Fibroblast of lung (primary cell): ENCODE measurements at regions not wholly inside any gene's neighbourhood (a gene's known extent, or its start where the extent isn't known, plus 50 kb on each side); places are given as distances from the start of the nearest gene placed in this dataset.

Experiments
- DNase-seq, 2 donors: peaks; one replicate each; pipeline versions ENCODE4 v3.0.0 to v3.0.0-alpha.2; 2010; ENCODE audit warnings: low read depth in 2 of 2
- H2AFZ ChIP-seq: 2 replicates; pipeline ENCODE4 v1.5.1; 2012; ENCODE audit warnings: low read length, control low read depth, inconsistent platforms
- H3K27ac ChIP-seq: 2 replicates; pipeline ENCODE4 v1.5.1; 2011; ENCODE audit warnings: low read length, control low read depth; ENCODE audit not compliant: insufficient read depth
- H3K27me3 ChIP-seq: 2 replicates; pipeline ENCODE4 v1.5.1; 2011; ENCODE audit warnings: mild to moderate bottlenecking, low read length; ENCODE audit not compliant: control insufficient read depth, insufficient read depth
- H3K36me3 ChIP-seq: 2 replicates; pipeline ENCODE4 v1.5.1; 2011; ENCODE audit warnings: low read length; ENCODE audit not compliant: control insufficient read depth, insufficient read depth
- H3K4me1 ChIP-seq: 2 replicates; pipeline ENCODE4 v1.5.1; 2011; ENCODE audit warnings: low read length; ENCODE audit not compliant: control insufficient read depth, insufficient read depth; ENCODE audit errors: extremely low read depth
- H3K4me2 ChIP-seq: 2 replicates; pipeline ENCODE4 v1.5.1; 2011; ENCODE audit warnings: low read length, control low read depth; ENCODE audit not compliant: insufficient read depth; ENCODE audit errors: extremely low read depth
- H3K4me3 ChIP-seq, 4 experiments: fragments of 200-600 bp in 1 of 4; sonication (generic) in 1 of 4; replicated peaks in 1 of 4; 2 replicates each; pipeline ENCODE4 v1.5.1; 2011 to 2016; ENCODE audit warnings: low read length in 4 of 4, low read depth in 3 of 4, mild to moderate bottlenecking in 3 of 4, control low read depth in 2 of 4, inconsistent platforms in 1 of 4, mixed read lengths in 1 of 4; ENCODE audit not compliant: insufficient read depth in 1 of 4; ENCODE audit errors: control extremely low read depth in 1 of 4
- H3K79me2 ChIP-seq: 2 replicates; pipeline ENCODE4 v1.5.1; 2012; ENCODE audit warnings: mild to moderate bottlenecking, low read length, inconsistent platforms; ENCODE audit not compliant: control insufficient read depth, insufficient read depth
- H3K9ac ChIP-seq: 2 replicates; pipeline ENCODE4 v1.5.1; 2011; ENCODE audit warnings: mild to moderate bottlenecking, low read length, control low read depth; ENCODE audit not compliant: insufficient read depth
- H3K9me3 ChIP-seq: 2 replicates; pipeline ENCODE4 v1.5.1; 2012; ENCODE audit warnings: low read depth, low read length; ENCODE audit not compliant: control insufficient read depth, insufficient read depth
- H4K20me1 ChIP-seq: 2 replicates; pipeline ENCODE4 v1.5.1; 2011; ENCODE audit warnings: low read length; ENCODE audit not compliant: control insufficient read depth, insufficient read depth; ENCODE audit errors: extremely low read depth
- EZH2 ChIP-seq: IDR thresholded peaks from 2 replicates; pipeline ENCODE4 v1.5.1; 2012; ENCODE audit warnings: low read length, control low read depth, mild to moderate bottlenecking; ENCODE audit errors: missing control alignments
- TF ChIP-seq, protein P1 (sequence below), 2 donors: IDR thresholded peaks in 1 of 2; conservative IDR thresholded peaks in 1 of 2; 1 replicate in 1 of 2; 2 replicates in 1 of 2; pipeline ENCODE4 v1.5.1; 2011 to 2012; ENCODE audit warnings: low read length in 2 of 2, control low read depth in 1 of 2, inconsistent platforms in 1 of 2, low read depth in 1 of 2, mild to moderate bottlenecking in 1 of 2

DNA sequence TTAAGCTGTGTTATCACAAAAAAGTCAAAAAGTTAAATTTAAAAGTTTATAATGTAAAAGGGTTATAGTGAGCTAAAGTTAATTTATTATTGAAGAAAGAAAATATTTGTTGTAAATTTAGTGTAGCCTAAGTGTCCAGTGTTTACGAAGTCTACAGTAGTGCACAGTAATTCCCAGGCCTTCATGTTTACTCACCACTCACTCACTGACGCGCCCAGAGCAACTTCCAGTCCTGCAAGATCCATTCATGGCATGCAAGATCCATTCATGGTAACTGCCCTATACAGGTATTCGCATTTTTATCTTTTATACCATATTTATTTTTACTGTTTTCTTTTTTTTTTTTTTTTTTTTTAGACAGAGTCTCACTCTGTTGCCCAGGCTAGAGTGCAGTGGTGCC is 69.5 kb downstream of the TPRA1 start:
- no peaks in the 10 kb centered on the region for H4K20me1 ChIP-seq
- H2AFZ ChIP-seq = no peak overlapping the region

DNA sequence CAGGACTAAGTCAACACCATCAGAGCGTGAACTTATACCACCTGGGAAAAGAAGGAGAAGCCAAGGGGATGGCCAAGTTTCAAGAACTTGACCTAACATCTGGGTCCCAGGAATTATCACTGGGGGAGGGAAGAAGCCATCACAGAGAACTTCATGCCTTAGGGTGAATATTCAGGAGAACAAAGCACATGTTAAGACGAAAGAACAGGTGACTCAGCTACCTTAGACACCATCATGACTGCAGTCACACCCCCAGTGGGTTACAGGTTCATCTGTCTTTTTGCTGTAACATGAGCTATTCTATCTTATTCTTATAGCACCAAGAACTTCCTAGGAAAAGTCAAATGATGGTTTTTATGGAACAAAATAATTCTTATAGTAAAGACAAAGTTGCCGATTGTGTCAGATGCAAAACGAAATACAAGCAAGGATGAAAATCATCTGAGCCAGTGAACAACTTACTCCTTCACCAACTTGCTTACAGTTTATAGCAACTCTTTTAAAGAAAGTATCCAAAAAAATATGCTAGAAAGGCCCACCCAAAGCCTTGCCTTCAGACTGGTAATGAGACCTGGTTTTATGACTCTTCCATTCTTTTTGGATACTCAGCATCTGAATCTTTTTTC is 72.0 kb downstream of the TPRA1 start:
- Histone ChIP-seq H2AFZ (no peak overlapping the region), H3K4me1 (no peaks in the 10 kb centered on the region), H4K20me1 (no peaks in the 10 kb centered on the region), H3K79me2 (no peaks in the 10 kb centered on the region), H3K36me3 (no peaks in the 10 kb centered on the region), H3K4me3 (no peak overlapping the region), H3K9me3 (no peaks in the 10 kb centered on the region), H3K27ac (no peak overlapping the region), H3K4me2 (no peak overlapping the region), H3K27me3 (no peaks in the 10 kb centered on the region), H3K9ac (no peak overlapping the region)
- TF ChIP-seq, protein P1, sequence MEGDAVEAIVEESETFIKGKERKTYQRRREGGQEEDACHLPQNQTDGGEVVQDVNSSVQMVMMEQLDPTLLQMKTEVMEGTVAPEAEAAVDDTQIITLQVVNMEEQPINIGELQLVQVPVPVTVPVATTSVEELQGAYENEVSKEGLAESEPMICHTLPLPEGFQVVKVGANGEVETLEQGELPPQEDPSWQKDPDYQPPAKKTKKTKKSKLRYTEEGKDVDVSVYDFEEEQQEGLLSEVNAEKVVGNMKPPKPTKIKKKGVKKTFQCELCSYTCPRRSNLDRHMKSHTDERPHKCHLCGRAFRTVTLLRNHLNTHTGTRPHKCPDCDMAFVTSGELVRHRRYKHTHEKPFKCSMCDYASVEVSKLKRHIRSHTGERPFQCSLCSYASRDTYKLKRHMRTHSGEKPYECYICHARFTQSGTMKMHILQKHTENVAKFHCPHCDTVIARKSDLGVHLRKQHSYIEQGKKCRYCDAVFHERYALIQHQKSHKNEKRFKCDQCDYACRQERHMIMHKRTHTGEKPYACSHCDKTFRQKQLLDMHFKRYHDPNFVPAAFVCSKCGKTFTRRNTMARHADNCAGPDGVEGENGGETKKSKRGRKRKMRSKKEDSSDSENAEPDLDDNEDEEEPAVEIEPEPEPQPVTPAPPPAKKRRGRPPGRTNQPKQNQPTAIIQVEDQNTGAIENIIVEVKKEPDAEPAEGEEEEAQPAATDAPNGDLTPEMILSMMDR (conservative IDR thresholded peaks at IDR 0.05 in 1 of 2, IDR thresholded peaks at IDR 0.05 in 1 of 2; ENCODE audit: low read depth in 1 of 2, low read length in 2 of 2) = no peak
- TF ChIP-seq EZH2 = no peak
- DNase-seq = no peak

More for the DNA sequence above, 69.5 kb downstream of the TPRA1 start:
- Histone ChIP-seq H3K9ac (no peak overlapping the region), H3K4me3 (no peak overlapping the region), H3K4me1 (no peaks in the 10 kb centered on the region), H3K79me2 (no peaks in the 10 kb centered on the region), H3K4me2 (no peak overlapping the region), H3K27me3 (peaks cover 2% of the 10 kb centered on the region), H3K9me3 (no peaks in the 10 kb centered on the region), H3K36me3 (no peaks in the 10 kb centered on the region), H3K27ac (no peak overlapping the region)
- TF ChIP-seq EZH2 = no peak
- TF ChIP-seq, protein P1 (conservative IDR thresholded peaks at IDR 0.05 in 1 of 2, IDR thresholded peaks at IDR 0.05 in 1 of 2; ENCODE audit: low read depth in 1 of 2, low read length in 2 of 2) = no peak
- no peak for DNase-seq

DNA sequence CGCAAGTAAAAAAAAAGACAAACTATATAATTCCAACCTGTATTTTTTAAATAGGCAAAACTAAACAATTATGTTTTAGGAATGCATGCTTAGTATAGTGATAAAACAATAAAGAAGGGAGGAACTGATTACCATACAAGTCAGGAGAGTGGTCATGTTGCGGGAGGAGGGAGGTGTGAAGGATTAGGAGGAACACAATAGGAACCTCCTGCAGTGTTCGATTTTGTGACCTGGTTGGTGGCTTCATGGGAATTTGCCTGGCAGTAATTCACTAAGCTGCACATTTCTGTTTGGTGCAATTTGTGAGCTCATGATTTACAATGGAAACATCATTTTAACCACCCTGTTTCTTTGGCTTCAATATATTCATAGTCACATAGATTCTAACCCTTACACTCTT is 78.3 kb downstream of the TPRA1 start:
- Histone ChIP-seq H3K9ac (no peak overlapping the region), H3K27me3 (no peaks in the 10 kb centered on the region), H3K36me3 (no peaks in the 10 kb centered on the region), H3K4me2 (no peak overlapping the region), H4K20me1 (no peaks in the 10 kb centered on the region), H3K4me1 (no peaks in the 10 kb centered on the region), H3K27ac (no peak overlapping the region), H3K79me2 (no peaks in the 10 kb centered on the region), H3K9me3 (no peaks in the 10 kb centered on the region), H3K4me3 (no peak overlapping the region), H2AFZ (no peak overlapping the region)
- DNase-seq = no peak
- TF ChIP-seq EZH2 = no peak
- TF ChIP-seq, protein P1 (conservative IDR thresholded peaks at IDR 0.05 in 1 of 2, IDR thresholded peaks at IDR 0.05 in 1 of 2; ENCODE audit: low read depth in 1 of 2, low read length in 2 of 2) = no peak
